ENCODE measurements at regions not wholly inside any gene's neighbourhood (a gene's known extent, or its start where the extent isn't known, plus 50 kb on each side); places are given as distances from the start of the nearest gene placed in this dataset.
"Not testable (repeated sequence)": the region's sequence is repeated elsewhere in the genome, so short reads cannot be mapped to it uniquely, and the experiment has no call there.

DNA sequence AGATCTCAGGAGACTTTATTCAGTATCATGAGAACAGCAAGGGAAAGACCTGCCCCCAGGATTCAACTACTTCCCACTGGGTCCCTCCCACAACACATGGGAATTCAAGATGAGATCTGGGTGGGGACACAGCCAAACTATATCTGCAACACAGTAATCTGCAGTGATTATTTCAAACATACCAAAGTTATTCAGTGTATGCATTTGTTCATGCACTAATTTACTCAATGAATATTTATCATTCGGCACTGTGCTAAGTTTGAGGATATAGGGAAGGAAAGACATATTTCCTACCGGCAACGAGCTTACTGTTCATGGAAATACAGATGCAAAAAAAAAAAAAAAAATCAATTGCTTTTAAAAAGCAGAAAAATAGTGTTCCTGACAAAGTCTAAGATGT, 91.6 kb upstream of the IMMP2L start:
- TF ChIP-seq CTCF (IDR thresholded peaks at IDR 0.05), result no peak
- Mint-ChIP-seq H3K27me3 (ENCODE audit: low read depth in 2 of 2) (no peaks in the 10 kb centered on the region), H3K9me3 (peaks cover 6 to 7% of the 10 kb centered on the region in 2 donors), H3K4me1 (no peaks in the 10 kb centered on the region), H3K27ac (no peak overlapping the region), H3K36me3 (no peaks in the 10 kb centered on the region), H3K4me3 (no peak overlapping the region)
- intact Hi-C loops (cut with micrococcal nuclease), result no loop called here
- no peaks in the 10 kb centered on the region for H3K9me3 ChIP-seq (ENCODE audit: control insufficient read depth, insufficient read depth, low read length)
- no peaks in the 10 kb centered on the region for H3K4me1 ChIP-seq (ENCODE audit: control insufficient read depth, insufficient read depth, low read length)
- no peak overlapping the region for H3K4me3 ChIP-seq (ENCODE audit: low read length)
- WGBS (ENCODE audit: insufficient coverage), result 100% methylated on average over 2 of the region's 3 CpGs
- H3K27ac ChIP-seq (ENCODE audit: low read length), result no peak overlapping the region
- DNase-seq (no peak), ATAC-seq (no peak)
- H3K36me3 ChIP-seq (ENCODE audit: control insufficient read depth, insufficient read depth, low read length), result no peaks in the 10 kb centered on the region
- no peaks in the 10 kb centered on the region for H3K27me3 ChIP-seq (ENCODE audit: control insufficient read depth, insufficient read depth, low read length)

- DNase-seq (no peak), ATAC-seq (no peak)
- Histone ChIP-seq H3K27me3 (ENCODE audit: control insufficient read depth, insufficient read depth, low read length) (no peaks in the 10 kb centered on the region), H3K9me3 (ENCODE audit: control insufficient read depth, insufficient read depth, low read length) (no peaks in the 10 kb centered on the region), H3K27ac (ENCODE audit: low read length) (no peak overlapping the region), H3K4me3 (ENCODE audit: low read length) (no peak overlapping the region), H3K36me3 (ENCODE audit: control insufficient read depth, insufficient read depth, low read length) (no peaks in the 10 kb centered on the region), H3K4me1 (ENCODE audit: control insufficient read depth, insufficient read depth, low read length) (no peaks in the 10 kb centered on the region)
- intact Hi-C loops (cut with micrococcal nuclease), result no loop called here
- no peak for TF ChIP-seq CTCF (IDR thresholded peaks at IDR 0.05)
- Mint-ChIP-seq H3K4me1 (no peaks in the 10 kb centered on the region), H3K27me3 (ENCODE audit: low read depth in 2 of 2) (no peaks in the 10 kb centered on the region), H3K4me3 (no peak overlapping the region), H3K36me3 (no peaks in the 10 kb centered on the region), H3K27ac (no peak overlapping the region), H3K9me3 (peaks cover 7 to 9% of the 10 kb centered on the region in 2 donors)
- 67% methylated on average over 5 of the region's 5 CpGs for WGBS (ENCODE audit: insufficient coverage)
Measured at GRCh38 chr7:111650456-111650999, 88.2 kb upstream of the IMMP2L start.

DNA sequence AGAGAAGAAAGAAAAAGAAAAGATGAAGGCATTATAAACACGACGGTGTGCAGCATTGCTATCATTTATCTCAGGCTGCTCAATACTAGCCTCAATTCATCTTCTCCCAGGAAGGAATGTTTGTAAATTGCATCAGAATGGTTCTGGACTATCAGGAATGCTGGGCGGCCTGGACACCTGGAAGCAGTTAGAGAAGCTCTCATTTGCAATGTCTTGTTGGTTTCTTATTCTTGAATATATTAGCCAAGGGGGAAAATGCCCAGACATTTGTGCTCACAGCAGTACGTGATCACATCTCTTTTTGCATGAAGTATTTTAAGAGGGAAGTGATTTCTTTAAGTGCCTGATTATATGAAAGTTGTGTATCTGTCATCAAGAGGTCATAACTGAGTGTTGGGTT, 85.6 kb upstream of the IMMP2L start:
- ATAC-seq (no peak), DNase-seq (no peak)
- H3K4me1 Mint-ChIP-seq, result no peaks in the 10 kb centered on the region
- H3K4me3 ChIP-seq (ENCODE audit: low read length), result no peak overlapping the region
- H3K9me3 ChIP-seq (ENCODE audit: control insufficient read depth, insufficient read depth, low read length), result no peaks in the 10 kb centered on the region
- WGBS (ENCODE audit: insufficient coverage), result 79% methylated on average over 2 of the region's 4 CpGs
- H3K27me3 ChIP-seq (ENCODE audit: control insufficient read depth, insufficient read depth, low read length), result no peaks in the 10 kb centered on the region
- H3K36me3 Mint-ChIP-seq, result no peaks in the 10 kb centered on the region
- H3K27me3 Mint-ChIP-seq (ENCODE audit: low read depth in 2 of 2), result no peaks in the 10 kb centered on the region
- no peak overlapping the region for H3K27ac Mint-ChIP-seq
- no peak overlapping the region for H3K4me3 Mint-ChIP-seq
- no peaks in the 10 kb centered on the region for H3K4me1 ChIP-seq (ENCODE audit: control insufficient read depth, insufficient read depth, low read length)
- intact Hi-C loops (cut with micrococcal nuclease), result no loop called here
- TF ChIP-seq CTCF (IDR thresholded peaks at IDR 0.05), result no peak
- no peaks in the 10 kb centered on the region for H3K36me3 ChIP-seq (ENCODE audit: control insufficient read depth, insufficient read depth, low read length)
- no peak overlapping the region for H3K27ac ChIP-seq (ENCODE audit: low read length)
- peaks cover 10 to 14% of the 10 kb centered on the region in 2 donors for H3K9me3 Mint-ChIP-seq

DNA sequence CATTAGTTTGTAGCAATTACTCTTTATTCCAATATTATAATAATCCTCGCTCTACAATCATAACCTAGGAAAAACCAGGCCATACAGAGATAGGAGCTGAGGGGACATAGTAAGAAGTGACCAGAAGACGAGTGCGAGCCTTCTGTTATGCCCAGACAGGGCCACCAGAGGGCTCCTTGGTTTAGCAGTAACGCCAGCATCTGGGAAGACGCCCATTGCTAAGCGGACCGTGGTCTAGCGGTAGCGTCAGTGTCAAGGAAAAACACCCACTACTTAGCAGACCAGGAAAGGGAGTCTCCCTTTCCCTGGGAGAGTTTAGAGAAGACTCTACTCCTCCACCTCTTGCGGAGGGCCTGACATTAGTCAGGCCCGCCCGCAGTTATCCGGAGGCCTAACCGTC, 82.3 kb upstream of the IMMP2L start:
- H3K27ac ChIP-seq (ENCODE audit: low read length); H3K36me3 Mint-ChIP-seq; DNase-seq; H3K36me3 ChIP-seq (ENCODE audit: control insufficient read depth, insufficient read depth, low read length); H3K4me1 ChIP-seq (ENCODE audit: control insufficient read depth, insufficient read depth, low read length); H3K4me1 Mint-ChIP-seq; H3K9me3 ChIP-seq (ENCODE audit: control insufficient read depth, insufficient read depth, low read length); H3K4me3 ChIP-seq (ENCODE audit: low read length); H3K27me3 ChIP-seq (ENCODE audit: control insufficient read depth, insufficient read depth, low read length); intact Hi-C loops (cut with micrococcal nuclease); ATAC-seq; H3K27ac Mint-ChIP-seq; H3K27me3 Mint-ChIP-seq (ENCODE audit: low read depth in 2 of 2); H3K4me3 Mint-ChIP-seq: not testable (repeated sequence)
- H3K9me3 Mint-ChIP-seq, result peaks cover 9 to 16% of the 10 kb centered on the region in 2 donors
- WGBS (ENCODE audit: insufficient coverage), result 97% methylated on average over 8 of the region's 14 CpGs

Measured in natural killer cell (primary cell).